LNCaP clone FGC (cell line): ENCODE measurements at regions not wholly inside any gene's neighbourhood (a gene's known extent, or its start where the extent isn't known, plus 50 kb on each side); places are given as distances from the start of the nearest gene placed in this dataset.

Source experiments
- DNase-seq: peaks from one replicate; pipeline ENCODE4 v3.0.0-alpha.2; 2011; ENCODE audit warnings: low read depth
- H3K4me3 ChIP-seq: 2 replicates; pipeline ENCODE4 v1.5.1; 2011; ENCODE audit warnings: mild to moderate bottlenecking, low read depth, low read length, control low read depth
- CTCF ChIP-seq: IDR thresholded peaks from 2 replicates; pipeline ENCODE4 v1.5.1; 2012; ENCODE audit warnings: mild to moderate bottlenecking; ENCODE audit not compliant: control insufficient read depth, insufficient read depth; ENCODE audit errors: extremely low read depth

GRCh38 chr3:164781755-164782154, 296.5 kb downstream of the SI start:
- no peak overlapping the region for H3K4me3 ChIP-seq
- DNase-seq: no peak
- no peak for TF ChIP-seq CTCF

- H3K4me3 ChIP-seq: no peak overlapping the region
- no peak for TF ChIP-seq CTCF
- DNase-seq: no peak
Measured at GRCh38 chr3:164779816-164780215, 298.5 kb downstream of the SI start.

GRCh38 chr3:164752812-164753211, 325.5 kb downstream of the SI start:
- TF ChIP-seq CTCF: no peak
- DNase-seq: no peak
- no peak overlapping the region for H3K4me3 ChIP-seq

- H3K4me3 ChIP-seq: no peak overlapping the region
- no peak for TF ChIP-seq CTCF
- DNase-seq: no peak
Measured at GRCh38 chr3:164748626-164749025, 329.7 kb downstream of the SI start.

GRCh38 chr3:164741869-164742268, 336.4 kb downstream of the SI start:
- TF ChIP-seq CTCF: no peak
- no peak overlapping the region for H3K4me3 ChIP-seq
- no peak for DNase-seq

GRCh38 chr3:164737174-164737573, 341.1 kb downstream of the SI start:
- TF ChIP-seq CTCF: no peak
- no peak for DNase-seq
- H3K4me3 ChIP-seq: no peak overlapping the region

GRCh38 chr3:164732166-164732565, 346.1 kb downstream of the SI start:
- no peak for DNase-seq
- TF ChIP-seq CTCF: no peak
- H3K4me3 ChIP-seq: no peak overlapping the region
